Breast epithelium (tissue), 4 donors: ENCODE measurements at regions not wholly inside any gene's neighbourhood (a gene's known extent, or its start where the extent isn't known, plus 50 kb on each side); places are given as distances from the start of the nearest gene placed in this dataset.

Source experiments
- DNase-seq, 2 donors: peaks; one replicate each; pipeline ENCODE4 v3.0.0-alpha.2; 2019; ENCODE audit warnings: low spot score in 2 of 2
- H3K27ac ChIP-seq, 2 donors: fragments of 200-600 bp; sonication (generic) in 1 of 2; one replicate each; pipeline ENCODE4 v1.5.1; 2016 to 2019; ENCODE audit warnings: mild to moderate bottlenecking in 1 of 2
- H3K27me3 ChIP-seq, 2 donors: fragments of 200-600 bp; sonication (generic) in 1 of 2; one replicate each; pipeline versions ENCODE4 v1.5.1 to v1.6.0; 2017 to 2019; ENCODE audit warnings: control low read depth in 1 of 2, mild to moderate bottlenecking in 1 of 2
- H3K36me3 ChIP-seq: fragments of 200-600 bp; one replicate; pipeline ENCODE4 v1.5.1; 2019
- H3K4me1 ChIP-seq, 2 donors: fragments of 200-600 bp; sonication (generic); one replicate each; pipeline ENCODE4 v1.5.1; 2016 to 2019; ENCODE audit warnings: control low read depth in 1 of 2
- H3K4me3 ChIP-seq, 3 donors: fragments of 200-600 bp; sonication (generic); 1 replicate in 2 of 3; 2 replicates in 1 of 3; pipeline ENCODE4 v1.5.1; 2016 to 2019; ENCODE audit warnings: mild to moderate bottlenecking in 3 of 3, moderate library complexity in 2 of 3
- H3K9me3 ChIP-seq, 2 donors: fragments of 200-600 bp; sonication (generic) in 1 of 2; one replicate each; pipeline ENCODE4 v1.5.1; 2016 to 2019; ENCODE audit warnings: control low read depth in 1 of 2
- CTCF ChIP-seq, 3 donors: fragments of 450-650 bp; IDR thresholded peaks; one replicate each; pipeline ENCODE4 v1.5.1; 2016 to 2017; ENCODE audit warnings: antibody characterized with exemption in 3 of 3, mild to moderate bottlenecking in 3 of 3, moderate library complexity in 3 of 3
- POLR2A ChIP-seq: fragments of 450-650 bp; IDR thresholded peaks from one replicate; pipeline ENCODE4 v1.6.1; 2016; ENCODE audit warnings: antibody characterized with exemption, mild to moderate bottlenecking, moderate library complexity
- POLR2AphosphoS5 ChIP-seq, 3 donors: sonication (generic); formaldehyde crosslinking; IDR thresholded peaks; one replicate each; pipeline ENCODE4 v1.6.1; 2017; ENCODE audit warnings: antibody characterized with exemption in 3 of 3
- intact Hi-C: fragments of 100-400 bp; cut with DNase I; formaldehyde crosslinking; loops from one replicate; pipeline ENCODE4 v1.15.1; 2023; ENCODE audit warnings: low total_unique reads

- Histone ChIP-seq H3K27me3 (no peaks in the 10 kb centered on the region), H3K27ac (peak overlapping the region in 1 of 2 donors; percentile 88), H3K4me1 (no peaks in the 10 kb centered on the region), H3K36me3 (no peaks in the 10 kb centered on the region), H3K9me3 (no peaks in the 10 kb centered on the region), H3K4me3 (no peak overlapping the region)
- TF ChIP-seq CTCF (IDR thresholded peaks at IDR 0.05): no peak
- no peak for TF ChIP-seq POLR2A
- no peak for TF ChIP-seq POLR2AphosphoS5 (IDR thresholded peaks at IDR 0.05)
- no peak for DNase-seq
- intact Hi-C loops: no loop called here
Measured at GRCh38 chr6:163710532-163711470, 296.3 kb downstream of the QKI start.

GRCh38 chr6:163709693-163710092, 295.2 kb downstream of the QKI start:
- peak overlapping the region; percentile 30 to 88 for H3K27ac ChIP-seq
- no peaks in the 10 kb centered on the region for H3K36me3 ChIP-seq
- no peak for TF ChIP-seq POLR2AphosphoS5 (IDR thresholded peaks at IDR 0.05)
- TF ChIP-seq CTCF (IDR thresholded peaks at IDR 0.05): no peak
- TF ChIP-seq POLR2A: no peak
- no peak overlapping the region for H3K4me3 ChIP-seq
- no peaks in the 10 kb centered on the region for H3K27me3 ChIP-seq
- no peak for DNase-seq
- intact Hi-C loops: no loop called here
- no peaks in the 10 kb centered on the region for H3K9me3 ChIP-seq
- H3K4me1 ChIP-seq: no peaks in the 10 kb centered on the region

GRCh38 chr6:163709255-163709654, 294.7 kb downstream of the QKI start:
- Histone ChIP-seq H3K27ac (peak overlapping the region; percentile 30 to 88), H3K9me3 (no peaks in the 10 kb centered on the region), H3K27me3 (no peaks in the 10 kb centered on the region), H3K4me1 (no peaks in the 10 kb centered on the region), H3K36me3 (no peaks in the 10 kb centered on the region), H3K4me3 (no peak overlapping the region)
- intact Hi-C loops: no loop called here
- no peak for DNase-seq
- TF ChIP-seq CTCF (IDR thresholded peaks at IDR 0.05) (no peak), POLR2AphosphoS5 (IDR thresholded peaks at IDR 0.05) (no peak), POLR2A (no peak)

GRCh38 chr6:163708466-163708865, 293.9 kb downstream of the QKI start:
- TF ChIP-seq CTCF (IDR thresholded peaks at IDR 0.05) (no peak), POLR2AphosphoS5 (IDR thresholded peaks at IDR 0.05) (peak in 1 of 3 donors; percentile 60), POLR2A (no peak)
- intact Hi-C loops: no loop called here

More at GRCh38 chr6:163708466-163708865, 293.9 kb downstream of the QKI start:
- Histone ChIP-seq H3K9me3 (no peaks in the 10 kb centered on the region), H3K27me3 (no peaks in the 10 kb centered on the region), H3K4me3 (no peak overlapping the region), H3K27ac (no peak overlapping the region), H3K36me3 (no peaks in the 10 kb centered on the region), H3K4me1 (no peaks in the 10 kb centered on the region)
- DNase-seq: no peak
